ENCODE measurements at regions not wholly inside any gene's neighbourhood (a gene's known extent, or its start where the extent isn't known, plus 50 kb on each side); places are given as distances from the start of the nearest gene placed in this dataset.

DNA sequence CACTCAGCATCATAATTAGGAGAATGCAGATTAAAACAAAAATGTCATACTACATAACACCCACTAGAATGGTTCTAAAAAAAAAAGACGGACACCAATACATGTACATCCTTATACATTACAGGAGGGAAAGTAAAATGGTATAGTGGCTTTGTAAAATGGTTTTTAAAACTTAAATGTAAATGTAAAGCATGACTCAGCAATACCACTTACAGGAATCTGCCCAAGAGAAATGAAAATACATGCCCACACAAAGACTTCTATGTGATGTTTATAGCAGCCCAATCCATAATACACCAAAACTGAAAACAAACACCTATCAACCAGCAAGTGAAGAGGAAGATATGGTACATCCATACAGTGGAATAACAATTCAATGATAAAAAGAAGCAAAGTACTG, 939.1 kb upstream of the ACO1 start:
- Histone ChIP-seq H3K4me3 (ENCODE audit: low read depth, low read length) (no peak overlapping the region), H3K36me3 (ENCODE audit: control insufficient read depth, insufficient read depth, low read length) (no peaks in the 10 kb centered on the region), H3K27me3 (ENCODE audit: control insufficient read depth, insufficient read depth, low read length) (no peaks in the 10 kb centered on the region)
- TF ChIP-seq, protein P1, sequence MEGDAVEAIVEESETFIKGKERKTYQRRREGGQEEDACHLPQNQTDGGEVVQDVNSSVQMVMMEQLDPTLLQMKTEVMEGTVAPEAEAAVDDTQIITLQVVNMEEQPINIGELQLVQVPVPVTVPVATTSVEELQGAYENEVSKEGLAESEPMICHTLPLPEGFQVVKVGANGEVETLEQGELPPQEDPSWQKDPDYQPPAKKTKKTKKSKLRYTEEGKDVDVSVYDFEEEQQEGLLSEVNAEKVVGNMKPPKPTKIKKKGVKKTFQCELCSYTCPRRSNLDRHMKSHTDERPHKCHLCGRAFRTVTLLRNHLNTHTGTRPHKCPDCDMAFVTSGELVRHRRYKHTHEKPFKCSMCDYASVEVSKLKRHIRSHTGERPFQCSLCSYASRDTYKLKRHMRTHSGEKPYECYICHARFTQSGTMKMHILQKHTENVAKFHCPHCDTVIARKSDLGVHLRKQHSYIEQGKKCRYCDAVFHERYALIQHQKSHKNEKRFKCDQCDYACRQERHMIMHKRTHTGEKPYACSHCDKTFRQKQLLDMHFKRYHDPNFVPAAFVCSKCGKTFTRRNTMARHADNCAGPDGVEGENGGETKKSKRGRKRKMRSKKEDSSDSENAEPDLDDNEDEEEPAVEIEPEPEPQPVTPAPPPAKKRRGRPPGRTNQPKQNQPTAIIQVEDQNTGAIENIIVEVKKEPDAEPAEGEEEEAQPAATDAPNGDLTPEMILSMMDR (IDR thresholded peaks at IDR 0.05; ENCODE audit: insufficient read depth, low read length, poor library complexity, severe bottlenecking): no peak
- DNase-seq (ENCODE audit: low read depth): no peak

DNA sequence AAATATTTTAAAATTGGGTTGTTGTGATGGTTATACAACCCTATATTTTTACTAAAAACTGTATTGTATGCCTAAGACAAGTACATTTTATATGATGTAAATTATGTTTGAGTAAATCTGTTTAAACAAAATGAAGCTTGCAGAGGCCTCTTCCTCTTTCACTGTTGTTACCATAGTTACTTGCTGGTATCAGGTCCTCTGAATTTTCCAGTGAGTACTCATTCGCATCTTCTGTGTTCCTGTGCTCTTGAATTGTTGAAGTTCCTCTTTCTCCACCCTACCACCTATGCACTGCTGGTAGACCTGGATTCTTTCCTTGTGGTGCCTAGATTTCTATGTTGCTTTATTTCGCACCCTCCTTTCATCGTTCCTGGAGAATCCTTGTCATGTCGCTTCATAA, 938.5 kb upstream of the ACO1 start:
- no peaks in the 10 kb centered on the region for H3K36me3 ChIP-seq (ENCODE audit: control insufficient read depth, insufficient read depth, low read length)
- DNase-seq (ENCODE audit: low read depth): no peak
- TF ChIP-seq, protein P1 (IDR thresholded peaks at IDR 0.05; ENCODE audit: insufficient read depth, low read length, poor library complexity, severe bottlenecking): no peak
- no peak overlapping the region for H3K4me3 ChIP-seq (ENCODE audit: low read depth, low read length)
- H3K27me3 ChIP-seq (ENCODE audit: control insufficient read depth, insufficient read depth, low read length): no peaks in the 10 kb centered on the region

DNA sequence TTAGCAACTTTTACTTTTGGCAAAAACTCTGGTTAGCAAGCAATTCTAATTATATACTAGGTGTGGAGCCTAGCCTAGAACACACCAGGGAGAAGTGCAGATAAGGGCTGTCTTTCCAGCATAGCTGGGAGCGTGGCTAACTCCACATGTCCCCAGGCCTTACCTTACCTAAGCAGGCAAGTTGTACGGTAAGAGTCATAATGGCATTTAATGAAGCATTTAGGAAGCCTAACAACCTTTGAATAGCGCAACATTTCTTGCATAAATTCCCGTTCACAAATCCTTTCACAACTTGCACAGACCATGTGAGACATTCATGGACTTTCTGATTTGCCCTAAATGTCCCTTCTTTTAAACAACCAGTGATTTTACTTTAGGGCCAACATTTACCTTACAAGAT, 917.4 kb upstream of the ACO1 start:
- Histone ChIP-seq H3K36me3 (ENCODE audit: control insufficient read depth, insufficient read depth, low read length) (no peaks in the 10 kb centered on the region), H3K4me3 (ENCODE audit: low read depth, low read length) (no peak overlapping the region), H3K27me3 (ENCODE audit: control insufficient read depth, insufficient read depth, low read length) (no peaks in the 10 kb centered on the region)
- no peak for DNase-seq (ENCODE audit: low read depth)
- TF ChIP-seq, protein P1 (IDR thresholded peaks at IDR 0.05; ENCODE audit: insufficient read depth, low read length, poor library complexity, severe bottlenecking): no peak

DNA sequence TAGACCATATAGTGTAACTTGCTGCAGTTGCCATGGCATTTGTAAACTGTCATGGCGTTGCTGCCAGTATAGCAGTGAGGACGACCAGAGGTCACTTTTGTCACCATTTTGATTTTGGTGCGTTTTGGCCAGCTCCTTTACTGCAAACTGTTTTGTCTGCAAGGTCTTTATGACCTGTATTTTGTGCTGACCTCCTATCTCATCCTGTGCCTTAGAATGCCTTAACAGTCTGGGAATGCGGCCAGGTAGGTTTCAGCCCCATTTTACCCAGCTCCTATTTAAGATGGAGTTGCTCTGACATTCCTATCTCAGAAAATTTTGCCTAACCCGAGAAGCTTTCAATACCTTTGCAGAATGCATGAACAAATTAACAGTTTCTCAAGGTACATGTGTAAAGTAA, 914.4 kb upstream of the ACO1 start:
- H3K4me3 ChIP-seq (ENCODE audit: low read depth, low read length): no peak overlapping the region
- H3K27me3 ChIP-seq (ENCODE audit: control insufficient read depth, insufficient read depth, low read length): no peaks in the 10 kb centered on the region
- DNase-seq (ENCODE audit: low read depth): no peak
- H3K36me3 ChIP-seq (ENCODE audit: control insufficient read depth, insufficient read depth, low read length): no peaks in the 10 kb centered on the region
- TF ChIP-seq, protein P1 (IDR thresholded peaks at IDR 0.05; ENCODE audit: insufficient read depth, low read length, poor library complexity, severe bottlenecking): no peak

DNA sequence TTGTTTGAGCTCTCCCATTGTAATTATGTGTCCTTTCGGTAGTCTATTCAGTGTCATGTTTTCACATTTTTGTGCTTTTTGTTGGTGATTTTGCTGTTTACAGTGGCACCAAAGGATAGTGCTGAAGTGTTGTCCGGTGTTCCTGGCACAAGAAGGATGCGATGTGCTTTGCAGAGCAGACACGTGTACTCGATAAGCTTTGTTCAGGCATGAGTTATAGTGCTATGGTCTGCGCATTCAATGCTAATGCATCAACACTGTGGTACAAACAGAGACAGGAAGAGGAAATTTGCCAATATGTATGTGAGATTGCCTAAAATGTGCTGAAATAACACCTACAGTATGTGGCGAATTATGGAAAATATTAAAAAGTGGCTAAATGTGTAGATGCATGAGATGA, 913.4 kb upstream of the ACO1 start:
- H3K4me3 ChIP-seq (ENCODE audit: low read depth, low read length): no peak overlapping the region
- TF ChIP-seq, protein P1 (IDR thresholded peaks at IDR 0.05; ENCODE audit: insufficient read depth, low read length, poor library complexity, severe bottlenecking): no peak
- DNase-seq (ENCODE audit: low read depth): no peak
- H3K36me3 ChIP-seq (ENCODE audit: control insufficient read depth, insufficient read depth, low read length): no peaks in the 10 kb centered on the region
- no peaks in the 10 kb centered on the region for H3K27me3 ChIP-seq (ENCODE audit: control insufficient read depth, insufficient read depth, low read length)

DNA sequence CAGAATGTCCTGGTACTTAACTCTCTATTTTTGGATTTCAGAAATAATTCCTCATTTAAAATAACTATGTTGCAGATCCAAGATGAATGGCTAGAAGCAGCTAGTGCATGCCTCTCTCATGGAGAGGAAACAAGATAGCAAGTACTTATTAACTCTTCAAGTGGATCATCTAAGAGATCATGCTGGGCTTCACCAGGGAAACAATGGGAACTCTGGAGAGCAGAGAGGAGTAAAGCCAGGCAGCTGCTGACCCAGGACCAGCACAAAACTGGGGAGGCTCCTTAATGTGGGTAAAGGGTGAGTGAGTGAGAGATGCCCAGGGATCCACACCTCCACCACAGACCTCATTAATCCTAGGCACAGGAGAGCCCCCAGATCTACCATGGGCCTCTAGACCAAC, 897.8 kb upstream of the ACO1 start:
- TF ChIP-seq, protein P1 (IDR thresholded peaks at IDR 0.05; ENCODE audit: insufficient read depth, low read length, poor library complexity, severe bottlenecking): no peak
- H3K27me3 ChIP-seq (ENCODE audit: control insufficient read depth, insufficient read depth, low read length): no peaks in the 10 kb centered on the region
- no peaks in the 10 kb centered on the region for H3K36me3 ChIP-seq (ENCODE audit: control insufficient read depth, insufficient read depth, low read length)
- H3K4me3 ChIP-seq (ENCODE audit: low read depth, low read length): no peak overlapping the region
- no peak for DNase-seq (ENCODE audit: low read depth)

All from kidney epithelial cell (primary cell).